ENCODE measurements at regions not wholly inside any gene's neighbourhood (a gene's known extent, or its start where the extent isn't known, plus 50 kb on each side); places are given as distances from the start of the nearest gene placed in this dataset.

GRCh38 chr1:59138402-59138801, 158.5 kb upstream of the FGGY start:
- no peak overlapping the region for H3K4me3 ChIP-seq
- 0 out of 2 replicates have a peak, but pooled peaks cover 4% of the 10 kb centered on the region for H4K20me1 ChIP-seq (replicated peaks; ENCODE audit: control insufficient read depth, insufficient read depth, low read length)
- no peak for DNase-seq (ENCODE audit: extremely low read depth in 1 of 4, low spot score in 3 of 4)
- H3K4me1 ChIP-seq (replicated peaks in 1 of 2; ENCODE audit: control insufficient read depth in 2 of 2, insufficient read depth in 2 of 2, low read length in 2 of 2), result peaks cover 0 to 6% of the 10 kb centered on the region in 2 experiments; a peak in 2 of 5 replicates
- H2AFZ ChIP-seq (ENCODE audit: low read depth, low read length), result no peak overlapping the region
- H3K9ac ChIP-seq (ENCODE audit: insufficient read depth in 1 of 2, low read depth in 2 of 2, low read length in 2 of 2), result no peak overlapping the region
- POLR2A ChIA-PET, result no interaction called here
- H3K27me3 ChIP-seq (ENCODE audit: control insufficient read depth in 2 of 2, insufficient read depth in 2 of 2, low read length in 2 of 2), result peaks cover 0 to 3% of the 10 kb centered on the region in 2 experiments; a peak in 1 of 5 replicates
- in situ Hi-C loops (cut with MboI) (no loop called here), intact Hi-C loops (cut with micrococcal nuclease) (no loop called here)
- FAIRE-seq, result no peak
- 46% methylated on average over 5 of the region's 5 CpGs for WGBS (ENCODE audit: insufficient coverage, low coverage, missing lambda C conversion rate)
- CTCF ChIA-PET (ENCODE audit: low intra/inter-chr PET ratio), result no interaction called here
- no peaks in the 10 kb centered on the region for H3K9me1 ChIP-seq (ENCODE audit: control insufficient read depth, insufficient read depth, low read length)
- BruUV-seq (replicated peaks), result no TSS peak
- no peak overlapping the region for H3K4me2 ChIP-seq (ENCODE audit: insufficient read depth, low read length)
- TF ChIP-seq CC2D1A (IDR thresholded peaks at IDR 0.05) (no peak), WHSC1 (IDR thresholded peaks at IDR 0.05; ENCODE audit: low read length) (no peak), MECOM (CRISPR knock-in tag; IDR thresholded peaks at IDR 0.05) (no peak), MCM3 (IDR thresholded peaks at IDR 0.05) (no peak), THRA (IDR thresholded peaks at IDR 0.05) (no peak), NFE2 (IDR thresholded peaks at IDR 0.05; ENCODE audit: low read depth) (no peak), MLLT1 (IDR thresholded peaks at IDR 0.05) (no peak), TFAM (CRISPR knock-in tag; conservative IDR thresholded peaks at IDR 0.05) (no peak), FOXK2 (conservative IDR thresholded peaks at IDR 0.05 in 1 of 2, IDR thresholded peaks at IDR 0.05 in 1 of 2; ENCODE audit: low read depth in 2 of 2) (no peak), CAMTA2 (CRISPR knock-in tag; conservative IDR thresholded peaks at IDR 0.05) (no peak), ZBTB11 (CRISPR knock-in tag; IDR thresholded peaks at IDR 0.05) (no peak), GABPB2 (CRISPR knock-in tag; conservative IDR thresholded peaks at IDR 0.05) (no peak), ELF2 (CRISPR knock-in tag; IDR thresholded peaks at IDR 0.05) (no peak), ZNF436 (CRISPR knock-in tag; IDR thresholded peaks at IDR 0.05) (no peak), ZBTB2 (IDR thresholded peaks at IDR 0.05) (no peak), HDGF (IDR thresholded peaks at IDR 0.05) (no peak), STAT5B (CRISPR knock-in tag; IDR thresholded peaks at IDR 0.05) (no peak), CBX2 (IDR thresholded peaks at IDR 0.05; ENCODE audit: insufficient read depth, low read length, poor library complexity, severe bottlenecking) (no peak)
- H3K9me3 ChIP-seq (replicated peaks; ENCODE audit: control insufficient read depth, insufficient read depth, low read depth, low read length), result no peaks in the 10 kb centered on the region
- no peak for ATAC-seq
- H3K79me2 ChIP-seq (ENCODE audit: control insufficient read depth, insufficient read depth, low read length), result no peaks in the 10 kb centered on the region
- H3K27ac ChIP-seq (ENCODE audit: extremely low read depth, low read depth, low read length), result no peak overlapping the region
- H3K36me3 ChIP-seq (ENCODE audit: control insufficient read depth, insufficient read depth, low read length), result no peaks in the 10 kb centered on the region
